ENCODE measurements at regions not wholly inside any gene's neighbourhood (a gene's known extent, or its start where the extent isn't known, plus 50 kb on each side); places are given as distances from the start of the nearest gene placed in this dataset.

DNA sequence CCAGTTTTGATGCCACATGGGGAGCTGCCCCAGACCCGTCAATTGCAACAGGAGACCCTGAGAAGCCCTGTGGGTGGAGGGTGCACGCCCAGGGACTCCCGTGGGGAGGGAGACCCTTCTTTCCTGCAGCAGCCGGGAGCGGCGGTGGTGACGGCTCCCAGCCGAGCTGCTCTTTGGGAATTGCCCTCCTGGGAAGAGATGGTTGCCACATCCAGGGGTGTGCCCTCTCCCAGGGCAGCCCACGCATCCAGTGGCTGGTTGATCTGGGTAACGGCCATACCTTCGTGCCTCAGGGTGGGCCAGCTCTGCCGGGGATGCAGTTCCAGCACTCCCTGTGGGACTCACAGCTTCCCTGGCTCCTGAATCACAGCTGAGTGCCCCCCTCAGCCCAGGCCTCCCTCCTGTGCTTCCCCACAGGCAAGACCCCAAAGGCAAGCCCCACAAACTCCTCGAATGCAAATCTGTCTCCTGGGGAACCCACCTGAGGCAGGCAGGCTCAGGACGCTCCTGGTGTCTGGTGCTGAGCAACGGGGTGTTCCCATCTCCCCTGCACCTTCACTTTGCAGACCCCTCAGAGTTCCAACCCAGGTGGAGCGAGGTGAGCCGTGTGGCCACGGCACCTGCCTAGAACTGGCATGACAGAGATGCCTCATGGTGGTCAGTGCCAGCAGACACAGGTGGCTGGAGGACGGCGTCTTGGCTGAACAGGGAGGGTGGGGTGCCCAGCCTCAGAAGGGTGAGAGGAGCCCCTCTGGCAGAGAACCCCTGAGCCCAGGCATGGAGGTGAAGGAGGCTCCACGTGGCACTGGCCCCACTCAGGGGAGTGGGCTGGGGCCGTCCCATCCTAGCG lies 1027.4 kb downstream of the BRD1 start:
- FAIRE-seq = no peak
- no peak for DNase-seq (ENCODE audit: low spot score)

DNA sequence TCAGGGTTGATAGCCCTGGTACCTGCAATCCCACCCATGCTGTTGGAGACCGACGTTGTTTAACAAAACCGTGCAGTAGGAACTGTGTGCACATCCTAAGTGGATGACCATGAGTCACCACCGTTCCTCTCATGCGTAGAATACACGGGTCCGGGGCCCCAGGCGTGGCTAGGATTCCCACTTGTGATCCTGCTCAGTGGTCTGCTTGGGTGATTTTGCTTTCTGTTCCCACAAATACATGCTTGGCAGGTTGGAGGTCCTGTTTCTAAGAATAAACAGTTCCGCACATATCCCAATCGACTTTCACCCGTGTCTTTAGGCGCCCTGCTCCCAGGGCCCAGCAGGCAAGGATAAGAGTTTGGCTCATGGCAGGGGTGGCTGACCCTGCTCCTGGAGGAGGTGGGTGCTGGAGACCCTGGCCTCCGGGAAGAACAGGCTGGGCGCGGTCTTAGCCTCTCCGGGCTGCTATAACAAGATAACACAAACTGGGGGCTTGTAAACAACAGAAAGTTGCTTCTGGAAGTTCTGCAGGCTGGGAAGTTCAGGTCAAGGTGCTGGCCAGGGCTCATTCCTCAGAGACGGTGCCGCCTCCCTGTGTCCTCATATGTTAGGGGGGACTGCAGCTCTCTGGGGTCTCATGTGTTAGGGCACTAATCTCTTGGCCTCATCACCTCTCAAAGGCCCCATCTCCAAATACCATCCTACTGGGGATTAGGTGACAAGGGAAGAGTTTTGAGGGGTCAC lies 1028.3 kb downstream of the BRD1 start:
- FAIRE-seq (no peak), DNase-seq (ENCODE audit: low spot score) (no peak)

GRCh38 chr22:48798281-48799226 lies 1029.1 kb downstream of the BRD1 start:
- FAIRE-seq (no peak), DNase-seq (ENCODE audit: low spot score) (no peak)

DNA sequence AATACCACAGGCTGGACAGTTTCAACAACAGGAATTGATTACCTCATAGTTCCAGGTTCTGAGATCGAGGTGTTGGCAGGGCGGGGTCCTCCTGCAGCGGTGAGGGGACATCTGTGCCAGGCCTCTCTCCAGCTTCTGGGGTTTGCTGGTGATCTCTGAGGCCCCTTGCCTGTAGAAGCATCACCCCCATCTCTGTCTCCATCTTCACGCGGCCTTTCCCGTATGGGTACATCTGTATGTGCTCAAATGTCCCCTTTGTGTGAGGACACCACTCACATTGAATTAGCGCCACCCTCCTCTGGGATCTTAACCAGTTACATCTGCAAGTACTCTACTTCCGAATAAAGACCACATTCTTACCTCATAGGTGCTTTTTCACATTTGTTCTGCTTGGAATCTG lies 1029.9 kb downstream of the BRD1 start:
- FAIRE-seq (no peak), DNase-seq (ENCODE audit: low spot score) (no peak)

DNA sequence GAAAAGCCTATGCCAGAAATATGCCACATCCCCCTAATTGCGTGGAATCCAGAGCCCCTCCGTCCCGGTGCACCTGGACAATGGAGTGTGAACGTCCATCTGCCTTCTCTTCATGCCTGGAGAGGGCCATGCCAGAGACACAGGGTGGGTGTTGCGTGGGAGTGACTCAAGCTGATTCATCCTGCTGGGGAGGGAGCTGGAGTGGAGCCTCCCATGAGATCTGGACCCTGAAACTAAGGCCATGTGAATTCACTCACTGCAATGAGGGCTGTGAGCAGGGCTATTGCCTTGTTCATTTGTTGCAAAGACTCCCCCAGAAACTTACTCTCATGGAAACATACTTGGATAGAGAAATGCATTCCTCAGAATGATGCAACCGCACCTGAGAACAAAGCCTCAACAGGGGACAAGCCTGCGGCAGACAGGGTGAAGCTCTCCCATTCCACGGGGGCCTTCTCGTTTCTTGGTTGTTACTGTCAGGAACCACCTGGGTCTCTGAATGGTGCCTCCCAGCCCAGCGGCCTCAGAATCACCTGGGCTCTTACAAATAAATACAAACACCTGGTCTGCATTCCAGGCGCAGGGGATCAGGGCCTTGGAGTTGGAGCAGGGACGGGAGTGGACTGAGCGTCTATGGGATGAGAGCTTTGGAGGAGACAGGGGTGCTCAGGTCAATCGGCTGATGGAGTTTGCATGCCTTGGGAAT lies 1031.2 kb downstream of the BRD1 start:
- FAIRE-seq (no peak), DNase-seq (ENCODE audit: low spot score) (no peak)

DNA sequence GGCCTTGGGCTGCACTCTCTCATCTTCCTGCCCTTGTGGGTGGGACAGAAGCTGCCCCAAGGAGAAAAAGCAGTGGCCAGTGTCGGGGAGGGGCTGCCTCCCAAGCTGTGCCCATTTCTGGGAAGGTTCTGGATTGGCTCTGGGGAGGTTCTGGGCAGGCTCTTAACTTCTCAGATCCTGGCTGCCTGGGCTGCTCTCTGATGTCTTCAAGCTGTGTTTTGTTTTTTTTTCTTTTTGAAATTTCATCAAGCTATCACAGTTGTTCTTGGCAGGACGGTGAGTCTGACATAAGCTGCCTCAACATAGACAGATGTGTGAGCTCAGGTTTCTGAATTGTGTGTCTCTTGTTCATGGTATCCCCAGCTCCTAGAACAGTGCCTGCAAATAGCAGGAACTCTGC lies 1032.0 kb downstream of the BRD1 start:
- no peak for FAIRE-seq
- DNase-seq (ENCODE audit: low spot score) = no peak

- DNase-seq (ENCODE audit: low spot score) (no peak), FAIRE-seq (no peak)
Observed at GRCh38 chr22:48794906-48795305, 1032.8 kb downstream of the BRD1 start.

- FAIRE-seq (no peak), DNase-seq (ENCODE audit: low spot score) (no peak)
Observed at GRCh38 chr22:48793949-48794348, 1033.7 kb downstream of the BRD1 start.

GRCh38 chr22:48786679-48786996 lies 1041.0 kb downstream of the BRD1 start:
- DNase-seq (ENCODE audit: low spot score) = no peak
- FAIRE-seq = no peak

DNA sequence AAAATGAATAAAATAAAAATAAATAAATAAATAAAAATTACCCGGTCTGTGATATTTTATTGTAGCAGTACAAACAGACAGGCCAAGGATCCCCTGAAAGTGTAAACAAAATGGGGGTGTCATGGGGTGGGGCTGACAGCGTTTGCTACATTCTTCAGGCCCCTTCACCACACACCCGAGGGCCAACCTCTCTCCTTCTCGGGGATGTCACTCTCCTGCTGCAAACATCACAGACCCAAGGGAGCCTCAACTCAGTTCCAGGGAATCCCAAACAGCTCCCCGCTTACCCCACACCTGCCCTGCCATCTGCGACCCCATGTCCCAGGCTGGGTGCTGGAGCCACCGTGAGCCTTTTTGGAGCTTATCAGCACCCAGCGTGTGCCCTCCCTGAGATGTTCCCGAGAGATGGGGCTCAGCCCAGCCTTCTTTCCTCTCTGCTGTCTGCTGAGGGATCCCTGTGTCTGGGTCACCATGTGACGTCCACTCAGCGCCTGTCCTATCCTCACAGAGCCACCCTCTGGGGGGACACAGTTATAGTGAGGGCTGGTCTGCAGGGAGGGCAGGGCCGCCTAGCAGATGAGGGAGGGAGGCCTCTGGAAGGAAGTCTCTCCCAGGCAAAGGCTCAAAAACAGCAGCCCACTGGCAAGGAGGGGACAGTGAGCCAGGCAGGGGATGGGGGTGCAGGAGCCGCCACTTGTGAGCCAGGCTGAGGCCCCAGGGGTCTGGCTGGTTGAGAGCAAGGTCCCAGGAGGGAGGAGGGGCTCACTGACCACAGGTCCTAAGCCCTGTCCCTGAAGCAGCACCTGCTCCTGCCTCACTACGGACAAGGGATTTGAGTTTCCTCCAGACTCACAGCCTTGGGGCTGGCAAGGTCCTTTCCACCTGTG lies 1041.6 kb downstream of the BRD1 start:
- no peak for FAIRE-seq

GRCh38 chr22:48784701-48785503 lies 1042.8 kb downstream of the BRD1 start:
- FAIRE-seq (no peak), DNase-seq (ENCODE audit: low spot score) (no peak)

More for the DNA sequence above, 1041.6 kb downstream of the BRD1 start:
- no peak for DNase-seq (ENCODE audit: low spot score)

DNA sequence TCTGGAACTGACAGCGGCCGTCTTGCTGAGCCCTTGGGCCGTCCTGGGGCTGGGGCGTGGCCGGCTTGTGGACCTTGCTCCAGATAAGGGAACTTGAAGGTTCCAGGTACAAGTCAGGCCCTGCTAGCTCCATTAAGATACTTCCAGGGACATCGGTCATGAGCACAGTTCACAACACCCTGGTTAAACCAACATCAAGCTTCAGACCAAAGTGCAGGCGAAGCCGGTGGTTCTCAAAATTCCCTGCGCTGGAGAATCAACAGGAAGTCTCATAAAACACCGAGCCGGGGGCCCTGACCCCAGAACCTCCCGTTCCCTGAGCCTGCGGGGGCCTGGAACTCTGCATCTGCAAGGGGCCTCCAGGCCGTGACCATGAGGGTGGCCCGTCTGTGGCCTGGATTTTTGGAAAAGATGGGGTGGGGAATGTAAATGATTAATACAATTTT lies 1043.8 kb downstream of the BRD1 start:
- FAIRE-seq (no peak), DNase-seq (ENCODE audit: low spot score) (no peak)

- FAIRE-seq = no peak
Observed at GRCh38 chr22:48782811-48783511, 1044.7 kb downstream of the BRD1 start.

GRCh38 chr22:48782326-48782725 lies 1045.3 kb downstream of the BRD1 start:
- FAIRE-seq = no peak
- no peak for DNase-seq (ENCODE audit: low spot score)

More at GRCh38 chr22:48782811-48783511, 1044.7 kb downstream of the BRD1 start:
- no peak for DNase-seq (ENCODE audit: low spot score)

GRCh38 chr22:48781868-48782267 lies 1045.8 kb downstream of the BRD1 start:
- no peak for FAIRE-seq

GRCh38 chr22:48781391-48781790 lies 1046.3 kb downstream of the BRD1 start:
- FAIRE-seq = no peak
- no peak for DNase-seq (ENCODE audit: low spot score)

More at GRCh38 chr22:48781868-48782267, 1045.8 kb downstream of the BRD1 start:
- no peak for DNase-seq (ENCODE audit: low spot score)

DNA sequence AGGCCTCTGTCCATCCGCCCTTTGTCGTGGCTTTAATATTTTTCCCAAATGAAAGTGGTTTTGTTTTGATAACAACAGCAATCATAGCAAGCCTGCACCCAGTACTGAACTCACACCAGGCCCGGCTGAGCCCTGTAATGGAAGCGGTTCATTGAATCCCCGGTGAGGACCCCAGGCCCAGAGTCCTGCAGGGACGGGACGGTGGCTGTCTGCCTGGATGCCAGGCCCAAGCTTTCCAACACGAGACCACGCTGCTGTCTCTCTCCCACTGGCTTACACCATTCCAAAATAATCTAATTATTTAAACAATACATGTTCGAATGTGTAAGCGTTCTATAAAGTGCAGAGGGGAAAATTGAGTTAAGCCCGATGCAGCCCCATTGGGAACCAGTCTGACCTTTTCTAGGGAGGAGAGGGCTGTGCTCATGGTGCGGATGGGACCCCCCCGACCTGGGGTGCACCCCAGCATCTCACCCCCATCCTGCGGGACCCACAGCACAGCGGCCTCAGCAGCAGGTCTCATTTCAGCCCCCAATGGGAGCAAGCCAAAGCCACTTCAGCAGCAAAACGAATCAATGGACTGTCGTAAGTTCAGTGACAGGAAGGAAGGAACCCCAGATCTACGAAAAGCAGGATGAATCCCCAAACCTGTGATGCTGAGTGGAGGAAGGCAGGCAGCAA lies 1046.9 kb downstream of the BRD1 start:
- FAIRE-seq = no peak
- no peak for DNase-seq (ENCODE audit: low spot score)

Measured in RCC 7860 (cell line).